ES-I3 (cell line): ENCODE measurements at regions not wholly inside any gene's neighbourhood (a gene's known extent, or its start where the extent isn't known, plus 50 kb on each side); places are given as distances from the start of the nearest gene placed in this dataset.

Experiments
- H3K36me3 ChIP-seq: 2 replicates; pipeline ENCODE4 v1.6.1; 2013; ENCODE audit warnings: mild to moderate bottlenecking, low read length, control low read depth, moderate library complexity; ENCODE audit not compliant: insufficient read depth
- H3K4me1 ChIP-seq: 2 replicates; pipeline ENCODE4 v1.6.1; 2013; ENCODE audit warnings: mild to moderate bottlenecking, control low read depth, low read length; ENCODE audit not compliant: insufficient read depth
- H3K9ac ChIP-seq: 2 replicates; pipeline ENCODE4 v1.6.1; 2013; ENCODE audit warnings: low read depth, mild to moderate bottlenecking, low read length, moderate library complexity
- H3K9me3 ChIP-seq: 2 replicates; pipeline ENCODE4 v1.6.1; 2013; ENCODE audit warnings: mild to moderate bottlenecking, low read length, moderate library complexity; ENCODE audit not compliant: control insufficient read depth, insufficient read depth

GRCh38 chr21:25424634-25425033, 182.6 kb downstream of the MRPL39 start:
- H3K36me3 ChIP-seq, result no peaks in the 10 kb centered on the region
- H3K4me1 ChIP-seq, result no peaks in the 10 kb centered on the region
- no peak overlapping the region for H3K9ac ChIP-seq
- H3K9me3 ChIP-seq, result no peaks in the 10 kb centered on the region

DNA sequence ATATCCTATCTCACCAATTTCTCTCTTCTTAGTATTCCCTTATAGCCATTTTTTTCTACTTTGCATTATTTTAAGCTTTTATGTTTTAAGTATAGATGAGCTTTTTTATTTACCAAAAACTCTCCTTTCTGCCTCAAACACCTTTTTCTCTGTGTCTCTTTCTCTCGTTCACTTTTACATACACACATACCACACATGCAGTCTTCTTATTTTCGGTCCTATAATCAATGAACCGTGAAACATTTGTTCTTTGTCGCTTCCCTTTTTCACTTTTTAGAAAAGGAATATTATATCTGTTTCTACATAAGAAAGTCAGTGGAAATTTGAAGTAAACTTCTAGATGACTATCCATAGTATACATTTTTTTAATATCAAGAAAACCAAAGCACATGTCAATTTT, 183.2 kb downstream of the MRPL39 start:
- Histone ChIP-seq H3K9me3 (no peaks in the 10 kb centered on the region), H3K36me3 (no peaks in the 10 kb centered on the region), H3K9ac (no peak overlapping the region), H3K4me1 (no peaks in the 10 kb centered on the region)

- Histone ChIP-seq H3K9ac (no peak overlapping the region), H3K36me3 (no peaks in the 10 kb centered on the region), H3K4me1 (no peaks in the 10 kb centered on the region), H3K9me3 (no peaks in the 10 kb centered on the region)
These were observed 184.4 kb downstream of the MRPL39 start for GRCh38 chr21:25422610-25423608.

- H3K36me3 ChIP-seq, result no peaks in the 10 kb centered on the region
- no peaks in the 10 kb centered on the region; the same call in 1 of the 2 replicates for H3K9me3 ChIP-seq
- no peak overlapping the region for H3K9ac ChIP-seq
- H3K4me1 ChIP-seq, result no peaks in the 10 kb centered on the region
These were observed 185.8 kb downstream of the MRPL39 start for GRCh38 chr21:25421321-25422028.

DNA sequence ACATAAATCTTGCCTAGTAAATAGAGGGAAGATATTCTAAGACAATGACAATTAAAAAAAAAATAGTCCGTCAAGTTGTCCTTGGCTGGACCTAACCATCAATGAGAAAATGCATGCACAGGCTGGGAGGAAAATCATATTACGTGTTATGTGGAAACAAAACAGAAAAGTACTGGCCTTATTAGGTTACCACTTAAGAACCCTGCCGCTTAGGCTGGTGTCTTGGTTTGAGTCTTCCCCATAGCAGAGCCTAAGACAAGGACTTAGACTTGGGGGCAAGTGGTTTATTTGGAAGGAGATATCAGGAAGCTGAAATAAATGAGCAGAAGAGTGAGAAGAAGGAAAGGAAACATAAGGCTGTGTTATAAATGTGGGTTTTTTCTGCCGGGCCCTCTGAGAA, 186.4 kb downstream of the MRPL39 start:
- no peaks in the 10 kb centered on the region for H3K36me3 ChIP-seq
- no peak overlapping the region for H3K9ac ChIP-seq
- H3K4me1 ChIP-seq, result no peaks in the 10 kb centered on the region
- H3K9me3 ChIP-seq, result no peaks in the 10 kb centered on the region; the same call in 1 of the 2 replicates

GRCh38 chr21:25416669-25417068, 190.6 kb downstream of the MRPL39 start:
- no peak overlapping the region for H3K9ac ChIP-seq
- H3K4me1 ChIP-seq, result no peaks in the 10 kb centered on the region
- H3K36me3 ChIP-seq, result no peaks in the 10 kb centered on the region
- no peaks in the 10 kb centered on the region; the same call in 1 of the 2 replicates for H3K9me3 ChIP-seq

GRCh38 chr21:25412100-25412499, 195.2 kb downstream of the MRPL39 start:
- no peaks in the 10 kb centered on the region for H3K9me3 ChIP-seq
- no peaks in the 10 kb centered on the region for H3K36me3 ChIP-seq
- H3K9ac ChIP-seq, result no peak overlapping the region
- no peaks in the 10 kb centered on the region for H3K4me1 ChIP-seq

DNA sequence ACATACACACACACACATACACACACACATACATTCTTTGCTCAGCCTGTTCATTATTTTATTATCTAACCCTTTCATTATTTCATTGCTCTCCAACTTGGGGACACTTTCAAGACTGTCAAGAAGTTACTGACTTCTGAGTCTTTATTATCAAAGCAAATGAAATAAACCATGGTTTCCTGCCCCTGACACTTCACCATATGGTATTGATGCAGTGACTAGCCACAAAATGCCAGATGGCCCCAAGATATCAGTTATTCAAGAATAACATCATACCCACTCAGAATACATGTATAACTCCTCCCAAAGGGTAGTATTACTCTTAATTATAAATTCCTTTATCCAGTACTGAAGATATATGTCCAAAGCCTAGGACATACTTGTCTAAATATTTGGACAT, 197.3 kb downstream of the MRPL39 start:
- Histone ChIP-seq H3K36me3 (no peaks in the 10 kb centered on the region), H3K9me3 (no peaks in the 10 kb centered on the region)

DNA sequence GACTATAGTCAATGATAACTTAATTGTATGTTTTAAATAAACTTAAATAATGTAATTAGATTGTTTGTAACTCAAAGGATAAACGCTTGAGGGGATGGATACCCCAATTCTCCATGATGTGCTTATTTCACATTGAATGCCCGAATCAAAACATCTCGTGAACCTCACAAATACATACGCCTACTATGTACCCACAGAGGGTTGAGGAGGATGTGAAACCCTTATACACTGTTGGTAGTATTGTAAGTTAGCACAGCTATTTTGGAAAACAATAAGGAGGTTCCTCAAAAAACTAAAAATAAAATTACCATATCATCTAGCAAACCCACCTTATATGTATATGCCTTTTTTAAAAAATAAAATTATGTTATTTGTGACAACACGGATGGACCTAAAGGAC, 198.6 kb downstream of the MRPL39 start:
- no peaks in the 10 kb centered on the region for H3K36me3 ChIP-seq
- H3K4me1 ChIP-seq, result no peaks in the 10 kb centered on the region
- H3K9me3 ChIP-seq, result no peaks in the 10 kb centered on the region
- H3K9ac ChIP-seq, result no peak overlapping the region

More for the DNA sequence above, 197.3 kb downstream of the MRPL39 start:
- Histone ChIP-seq H3K9ac (no peak overlapping the region), H3K4me1 (no peaks in the 10 kb centered on the region)

GRCh38 chr21:25406887-25407579, 200.2 kb downstream of the MRPL39 start:
- no peaks in the 10 kb centered on the region for H3K36me3 ChIP-seq
- H3K9ac ChIP-seq, result no peak overlapping the region
- no peaks in the 10 kb centered on the region for H3K4me1 ChIP-seq
- no peaks in the 10 kb centered on the region for H3K9me3 ChIP-seq

- Histone ChIP-seq H3K36me3 (no peaks in the 10 kb centered on the region), H3K9me3 (no peaks in the 10 kb centered on the region), H3K4me1 (no peaks in the 10 kb centered on the region), H3K9ac (no peak overlapping the region)
These were observed 201.3 kb downstream of the MRPL39 start for GRCh38 chr21:25405984-25406383.

- no peaks in the 10 kb centered on the region for H3K9me3 ChIP-seq
These were observed 204.9 kb downstream of the MRPL39 start for GRCh38 chr21:25402134-25402961.

DNA sequence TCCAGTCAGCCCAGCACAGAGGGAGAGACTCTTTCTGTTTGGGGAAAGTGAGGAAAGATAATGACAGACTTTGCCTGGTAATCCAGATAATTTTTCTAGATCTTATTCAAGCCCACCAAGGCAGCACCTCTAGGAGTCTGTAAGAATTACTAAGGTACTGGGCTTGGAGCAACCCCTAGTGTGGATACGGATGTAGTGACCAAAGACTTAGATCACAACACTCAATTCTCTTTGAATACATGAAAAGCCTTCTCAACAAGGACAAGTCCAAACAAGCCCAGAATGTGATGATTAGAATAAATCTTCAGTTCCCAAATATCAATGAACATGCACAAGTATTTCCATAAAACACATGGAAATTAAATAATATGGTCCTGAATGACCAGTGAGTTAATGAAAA, 206.9 kb downstream of the MRPL39 start:
- H3K36me3 ChIP-seq, result no peaks in the 10 kb centered on the region
- no peaks in the 10 kb centered on the region; the same call in 1 of the 2 replicates for H3K4me1 ChIP-seq
- H3K9me3 ChIP-seq, result no peaks in the 10 kb centered on the region
- no peak overlapping the region for H3K9ac ChIP-seq

More at GRCh38 chr21:25402134-25402961, 204.9 kb downstream of the MRPL39 start:
- H3K4me1 ChIP-seq, result no peaks in the 10 kb centered on the region; the same call in 1 of the 2 replicates
- H3K9ac ChIP-seq, result no peak overlapping the region
- H3K36me3 ChIP-seq, result no peaks in the 10 kb centered on the region
